ENCODE measurements at regions not wholly inside any gene's neighbourhood (a gene's known extent, or its start where the extent isn't known, plus 50 kb on each side); places are given as distances from the start of the nearest gene placed in this dataset.
A peak's percentile ranks its signal among the peaks of the same experiment; 100 is the strongest.

GRCh38 chr2:156803243-156803642 lies 367.1 kb downstream of the GPD2 start (continued):
- no peak for TF ChIP-seq ZNF462 (CRISPR knock-in tag; IDR thresholded peaks at IDR 0.05)
- TF ChIP-seq STAT1 (IDR thresholded peaks at IDR 0.05; ENCODE audit: unreplicated experiment) = no peak
- no peak for TF ChIP-seq CREB1 (CRISPR knock-in tag; IDR thresholded peaks at IDR 0.05; ENCODE audit: low read depth)
- no peak for TF ChIP-seq POLR2AphosphoS5 (IDR thresholded peaks at IDR 0.05; ENCODE audit: low read depth)
- no peak for TF ChIP-seq ZNF114 (CRISPR knock-in tag; IDR thresholded peaks at IDR 0.05)
- no peak for TF ChIP-seq ZNF331 (CRISPR knock-in tag; IDR thresholded peaks at IDR 0.05; ENCODE audit: low read depth)

GRCh38 chr2:156803967-156804366 lies 367.8 kb downstream of the GPD2 start:
- Histone ChIP-seq H3F3A (replicated peaks; ENCODE audit: low read depth) (no peaks in the 10 kb centered on the region), H3K4me2 (no peak overlapping the region), H3K9me2 (ENCODE audit: insufficient read depth) (no peaks in the 10 kb centered on the region), H3K4me1 (ENCODE audit: insufficient read depth) (peaks cover 38% of the 10 kb centered on the region), H3K36me3 (ENCODE audit: insufficient read depth) (no peaks in the 10 kb centered on the region), H3K79me2 (replicated peaks; ENCODE audit: insufficient read depth) (no peaks in the 10 kb centered on the region), H3K27ac (ENCODE audit: low read depth) (no peak overlapping the region), H4K20me1 (replicated peaks; ENCODE audit: insufficient read depth) (no peaks in the 10 kb centered on the region), H3K27me3 (ENCODE audit: insufficient read depth) (no peaks in the 10 kb centered on the region), H2AFZ (no peak overlapping the region), H3K4me3 (no peak overlapping the region)
- Mint-ChIP-seq H3K4me3 (no peak overlapping the region), H3K4me1 (peaks cover 43% of the 10 kb centered on the region), H3K27me3 (ENCODE audit: insufficient read depth, low read depth, poor library complexity) (peaks cover 9% of the 10 kb centered on the region), H3K9me3 (peaks cover 13% of the 10 kb centered on the region; the same call in 2 of the 3 replicates), H3K36me3 (ENCODE audit: low read depth) (no peaks in the 10 kb centered on the region; the same call in 2 of the 3 replicates), H3K27ac (peak overlapping the region; percentile 46; the same call in 1 of the 2 replicates)
- DNase-seq (ENCODE audit: low spot score) (no peak), ATAC-seq (no peak)
- TF ChIP-seq POLR2AphosphoS5 (IDR thresholded peaks at IDR 0.05; ENCODE audit: low read depth) (no peak), CREB1 (CRISPR knock-in tag; IDR thresholded peaks at IDR 0.05; ENCODE audit: low read depth) (no peak), ETS1 (IDR thresholded peaks at IDR 0.05) (no peak), ZNF114 (CRISPR knock-in tag; IDR thresholded peaks at IDR 0.05) (no peak)
